IMR-90 (cell line): ENCODE measurements at regions not wholly inside any gene's neighbourhood (a gene's known extent, or its start where the extent isn't known, plus 50 kb on each side); places are given as distances from the start of the nearest gene placed in this dataset.

Experiments used
- ATAC-seq: fragments of 200-7000 bp; cut with Tn5 transposase; 2 replicates; pipeline ENCODE4 v1.9.1; 2020; ENCODE audit warnings: low read depth, mild to moderate bottlenecking, moderate library complexity
- BruUV-seq: library from RNA; stranded (reverse); fragments of 400-500 nt; replicated peaks from 2 replicates; lab custom pipeline; 2021; lab: Mats Ljungman, UMichigan
- CTCF ChIA-PET: fragments of 300-600 bp; formaldehyde crosslinking; extraction: SDS; loops from one replicate; lab custom pipeline; 2021; ENCODE audit warnings: antibody characterized with exemption; lab: Yijun Ruan, JAX
- POLR2A ChIA-PET: fragments of 300-600 bp; sonication (Branson Sonifier 250); formaldehyde crosslinking; loops from one replicate; lab custom pipeline; 2022; ENCODE audit warnings: antibody characterized with exemption; ENCODE audit not compliant: unreplicated experiment; lab: Charles Lee
- DNase-seq: peaks from one replicate; pipeline ENCODE4 v3.0.0; 2013
- H2AFZ ChIP-seq: replicated peaks from 2 replicates; pipeline ENCODE3; 2013; ENCODE audit warnings: low read length, mild to moderate bottlenecking; ENCODE audit not compliant: poor library complexity
- H2AK5ac ChIP-seq: 2 replicates; pipeline ENCODE4 v1.6.1; 2013; ENCODE audit warnings: low read depth, low read length, inconsistent platforms
- H2AK9ac ChIP-seq: replicated peaks from 2 replicates; pipeline ENCODE3; 2013; ENCODE audit warnings: mild to moderate bottlenecking, low read depth, low read length, moderate library complexity; ENCODE audit not compliant: poor library complexity
- H2BK120ac ChIP-seq: 2 replicates; pipeline ENCODE4 v1.6.1; 2013; ENCODE audit warnings: low read depth, low read length, inconsistent platforms
- H2BK15ac ChIP-seq: 3 replicates; pipeline ENCODE4 v1.6.1; 2013; ENCODE audit warnings: low read depth, low read length, inconsistent platforms
- H2BK20ac ChIP-seq: 2 replicates; pipeline ENCODE4 v1.6.1; 2013; ENCODE audit warnings: low read depth, mild to moderate bottlenecking, inconsistent platforms, low read length, moderate library complexity
- H2BK5ac ChIP-seq: 2 replicates; pipeline ENCODE4 v1.6.1; 2013; ENCODE audit warnings: mild to moderate bottlenecking, low read depth, low read length, inconsistent platforms; ENCODE audit not compliant: poor library complexity, severe bottlenecking
- H3K14ac ChIP-seq: replicated peaks from 2 replicates; pipeline ENCODE4 v1.6.1; 2013; ENCODE audit warnings: low read depth, low read length, inconsistent platforms
- H3K18ac ChIP-seq: 2 replicates; pipeline ENCODE4 v1.6.1; 2013; ENCODE audit warnings: low read depth, low read length, control low read depth
- H3K23ac ChIP-seq: 2 replicates; pipeline ENCODE4 v1.6.1; 2013; ENCODE audit warnings: low read depth, low read length, inconsistent platforms
- H3K27ac ChIP-seq: 2 replicates; pipeline ENCODE4 v1.5.1; 2013; ENCODE audit warnings: mild to moderate bottlenecking, control low read depth, low read length; ENCODE audit not compliant: insufficient read depth
- H3K27me3 ChIP-seq: 2 replicates; pipeline ENCODE4 v1.6.1; 2013; ENCODE audit warnings: low read length; ENCODE audit not compliant: control insufficient read depth, insufficient read depth
- H3K36me3 ChIP-seq: 2 replicates; pipeline ENCODE4 v1.6.1; 2013; ENCODE audit warnings: low read length, mixed read lengths; ENCODE audit not compliant: control insufficient read depth, insufficient read depth
- H3K4ac ChIP-seq: 2 replicates; pipeline ENCODE4 v1.6.1; 2013; ENCODE audit warnings: low read depth, low read length, inconsistent platforms
- H3K4me1 ChIP-seq: 2 replicates; pipeline ENCODE4 v1.6.1; 2013; ENCODE audit warnings: low read length, mixed read lengths; ENCODE audit not compliant: control insufficient read depth, insufficient read depth
- H3K4me2 ChIP-seq: 2 replicates; pipeline ENCODE4 v1.6.1; 2013; ENCODE audit warnings: low read depth, mild to moderate bottlenecking, control low read depth, low read length, moderate library complexity
- H3K4me3 ChIP-seq: 2 replicates; pipeline ENCODE4 v1.5.1; 2013; ENCODE audit warnings: low read depth, mild to moderate bottlenecking, control low read depth, low read length, moderate library complexity; ENCODE audit not compliant: insufficient read depth
- H3K56ac ChIP-seq: 2 replicates; pipeline ENCODE4 v1.6.1; 2013; ENCODE audit warnings: low read length, inconsistent platforms; ENCODE audit not compliant: insufficient read depth; ENCODE audit errors: extremely low read depth
- H3K79me1 ChIP-seq, 2 experiments: 2 replicates each; pipeline ENCODE4 v1.6.1; 2013; ENCODE audit warnings: low read length in 2 of 2, inconsistent platforms in 1 of 2, low read depth in 1 of 2
- H3K9ac ChIP-seq: 2 replicates; pipeline ENCODE4 v1.6.1; 2013; ENCODE audit warnings: low read depth, low read length, control low read depth
- H3K9me1 ChIP-seq: 2 replicates; pipeline ENCODE4 v1.6.1; 2013; ENCODE audit warnings: low read length, inconsistent platforms; ENCODE audit not compliant: insufficient read depth
- H3K9me3 ChIP-seq: 2 replicates; pipeline ENCODE4 v1.6.1; 2013; ENCODE audit warnings: low read length; ENCODE audit not compliant: control insufficient read depth, insufficient read depth
- H4K20me1 ChIP-seq: 2 replicates; pipeline ENCODE4 v1.6.1; 2013; ENCODE audit warnings: low read length, inconsistent platforms; ENCODE audit not compliant: insufficient read depth
- H4K5ac ChIP-seq: 2 replicates; pipeline ENCODE4 v1.6.1; 2013; ENCODE audit warnings: mild to moderate bottlenecking, low read depth, low read length, control low read depth
- H4K8ac ChIP-seq, 2 experiments: 2 replicates each; pipeline ENCODE4 v1.6.1; 2013; ENCODE audit warnings: low read depth in 2 of 2, low read length in 2 of 2, control low read depth in 1 of 2, inconsistent platforms in 1 of 2
- H4K91ac ChIP-seq: 2 replicates; pipeline ENCODE4 v1.6.1; 2013; ENCODE audit warnings: low read depth, low read length, inconsistent platforms; ENCODE audit not compliant: insufficient read depth
- MAZ ChIP-seq: IDR thresholded peaks from 2 replicates; pipeline ENCODE4 v1.6.1; 2012; ENCODE audit warnings: low read depth, mild to moderate bottlenecking, low read length, improper control_type of control experiment, moderate library complexity, borderline replicate concordance
- NFE2L2 ChIP-seq: fragments of 150-350 bp; IDR thresholded peaks from 2 replicates; pipeline ENCODE4 v1.6.1; 2016; ENCODE audit warnings: low read depth, mild to moderate bottlenecking, low read length
- WGBS, 2 experiments: methylation state at CpG; one replicate each; pipeline versions ENCODE4 v1.1.5 to v1.1.7; 2013; ENCODE audit warnings: missing lambda C conversion rate in 2 of 2; ENCODE audit not compliant: insufficient read length in 1 of 2; ENCODE audit errors: extremely low coverage in 2 of 2; 5-methylcytosine and 5-hydroxymethylcytosine counted together
- dilution Hi-C: fragments of 300-500 bp; cut with HindIII; formaldehyde crosslinking; loops from one replicate; pipeline ENCODE4 v1.14.3; 2018; ENCODE audit warnings: low sequenced_read_pairs; ENCODE audit not compliant: unreplicated experiment
- in situ Hi-C: fragments of 300-500 bp; cut with MboI; formaldehyde crosslinking; loops from 3 replicates; pipeline ENCODE4 v1.14.3; 2019; ENCODE audit warnings: low sequenced_read_pairs, inconsistent platforms, mixed read lengths
- intact Hi-C: fragments of 100-400 bp; cut with micrococcal nuclease; formaldehyde crosslinking; loops from 2 replicates; pipeline ENCODE4 v1.10.0; 2022
- TF ChIP-seq, protein P1 (sequence below): conservative IDR thresholded peaks from 2 replicates; pipeline ENCODE4 v1.5.1; 2012; ENCODE audit warnings: mild to moderate bottlenecking, low read depth, low read length, improper control_type of control experiment

DNA sequence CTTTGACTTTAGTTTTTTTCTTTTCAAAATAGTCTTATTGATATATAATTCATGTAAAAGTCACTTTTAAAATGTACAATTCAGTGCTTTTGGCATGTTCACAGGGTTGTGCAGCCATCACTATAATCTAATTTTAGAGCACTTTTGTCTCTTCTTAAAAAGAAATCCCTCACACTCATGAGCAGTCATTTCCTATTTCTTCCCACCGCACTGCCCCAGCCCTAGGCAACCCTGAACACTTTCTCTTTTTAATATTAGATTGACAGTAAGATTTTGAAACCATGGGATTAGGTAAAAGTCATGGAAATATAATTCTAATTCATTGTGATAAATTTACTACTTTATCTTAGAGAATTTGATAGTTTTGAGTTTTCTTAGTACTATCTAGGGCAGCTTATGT, 309.4 kb downstream of the UTRN start:
- Histone ChIP-seq H3K79me1 (peaks cover 0 to 3% of the 10 kb centered on the region in 2 experiments; a peak in 1 of 4 replicates), H3K27me3 (no peaks in the 10 kb centered on the region), H3K36me3 (no peaks in the 10 kb centered on the region), H3K9me3 (no peaks in the 10 kb centered on the region), H3K23ac (no peak overlapping the region), H3K9me1 (no peaks in the 10 kb centered on the region), H4K20me1 (no peaks in the 10 kb centered on the region), H2BK120ac (no peak overlapping the region), H3K4me3 (no peak overlapping the region), H3K56ac (no peak overlapping the region), H4K91ac (no peak overlapping the region), H4K8ac (no peak overlapping the region), H3K9ac (no peak overlapping the region), H3K4ac (no peak overlapping the region), H2BK20ac (no peak overlapping the region), H2BK5ac (no peak overlapping the region), H4K5ac (no peak overlapping the region), H3K4me2 (no peak overlapping the region), H3K18ac (no peak overlapping the region), H3K4me1 (no peaks in the 10 kb centered on the region), H2AK5ac (no peak overlapping the region), H3K14ac (no peak overlapping the region), H3K27ac (no peak overlapping the region), H2AK9ac (no peak overlapping the region), H2BK15ac (no peak overlapping the region), H2AFZ (no peak overlapping the region)
- intact Hi-C loops (no loop called here), dilution Hi-C loops (no loop called here), in situ Hi-C loops (no loop called here)
- TF ChIP-seq NFE2L2 (no peak), MAZ (no peak)
- TF ChIP-seq, protein P1, sequence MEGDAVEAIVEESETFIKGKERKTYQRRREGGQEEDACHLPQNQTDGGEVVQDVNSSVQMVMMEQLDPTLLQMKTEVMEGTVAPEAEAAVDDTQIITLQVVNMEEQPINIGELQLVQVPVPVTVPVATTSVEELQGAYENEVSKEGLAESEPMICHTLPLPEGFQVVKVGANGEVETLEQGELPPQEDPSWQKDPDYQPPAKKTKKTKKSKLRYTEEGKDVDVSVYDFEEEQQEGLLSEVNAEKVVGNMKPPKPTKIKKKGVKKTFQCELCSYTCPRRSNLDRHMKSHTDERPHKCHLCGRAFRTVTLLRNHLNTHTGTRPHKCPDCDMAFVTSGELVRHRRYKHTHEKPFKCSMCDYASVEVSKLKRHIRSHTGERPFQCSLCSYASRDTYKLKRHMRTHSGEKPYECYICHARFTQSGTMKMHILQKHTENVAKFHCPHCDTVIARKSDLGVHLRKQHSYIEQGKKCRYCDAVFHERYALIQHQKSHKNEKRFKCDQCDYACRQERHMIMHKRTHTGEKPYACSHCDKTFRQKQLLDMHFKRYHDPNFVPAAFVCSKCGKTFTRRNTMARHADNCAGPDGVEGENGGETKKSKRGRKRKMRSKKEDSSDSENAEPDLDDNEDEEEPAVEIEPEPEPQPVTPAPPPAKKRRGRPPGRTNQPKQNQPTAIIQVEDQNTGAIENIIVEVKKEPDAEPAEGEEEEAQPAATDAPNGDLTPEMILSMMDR, result no peak
- no CpG with 5 or more reads among the region's 1 CpG for WGBS, 2 experiments
- DNase-seq, result no peak
- no TSS peak for BruUV-seq
- no peak for ATAC-seq
- CTCF ChIA-PET, result no interaction called here
- POLR2A ChIA-PET, result no interaction called here
